Mesenchymal stem cell (in vitro differentiated cells and primary cell): ENCODE measurements at regions not wholly inside any gene's neighbourhood (a gene's known extent, or its start where the extent isn't known, plus 50 kb on each side); places are given as distances from the start of the nearest gene placed in this dataset.

Experiments used
- DNase-seq: peaks from one replicate; pipeline ENCODE4 v3.0.0-alpha.2; 2013
- H2AFZ ChIP-seq: one replicate; pipeline ENCODE4 v1.6.1; 2013; ENCODE audit warnings: low read depth, mild to moderate bottlenecking, control low read depth, inconsistent platforms, low read length, moderate library complexity
- H2AK5ac ChIP-seq: 2 replicates; pipeline ENCODE4 v1.6.1; 2013; ENCODE audit warnings: low read length, moderate library complexity, mild to moderate bottlenecking, inconsistent platforms; ENCODE audit not compliant: severe bottlenecking
- H2BK120ac ChIP-seq: one replicate; pipeline ENCODE4 v1.6.1; 2013; ENCODE audit warnings: low read depth, mild to moderate bottlenecking, inconsistent platforms, low read length, moderate library complexity
- H2BK12ac ChIP-seq, 2 experiments: one replicate each; pipeline ENCODE4 v1.6.1; 2013; ENCODE audit warnings: inconsistent platforms in 2 of 2, low read length in 2 of 2, mild to moderate bottlenecking in 2 of 2, moderate library complexity in 2 of 2, control low read depth in 1 of 2
- H2BK15ac ChIP-seq: one replicate; pipeline ENCODE4 v1.6.1; 2013; ENCODE audit warnings: mild to moderate bottlenecking, low read depth, inconsistent platforms; ENCODE audit not compliant: poor library complexity, severe bottlenecking
- H2BK5ac ChIP-seq: 2 replicates; pipeline ENCODE4 v1.6.1; 2013; ENCODE audit warnings: low read depth, mild to moderate bottlenecking, low read length, control low read depth, inconsistent platforms; ENCODE audit not compliant: poor library complexity, severe bottlenecking
- H3K14ac ChIP-seq, 2 experiments: one replicate each; pipeline ENCODE4 v1.6.1; 2013; ENCODE audit warnings: inconsistent platforms in 2 of 2, low read length in 2 of 2, control low read depth in 1 of 2, mild to moderate bottlenecking in 1 of 2, moderate library complexity in 1 of 2
- H3K18ac ChIP-seq, 2 experiments: one replicate each; pipeline ENCODE4 v1.6.1; 2013; ENCODE audit warnings: inconsistent platforms in 2 of 2, low read length in 2 of 2, control low read depth in 1 of 2, low read depth in 1 of 2, mild to moderate bottlenecking in 1 of 2
- H3K23ac ChIP-seq, 2 experiments: one replicate each; pipeline ENCODE4 v1.6.1; 2013; ENCODE audit warnings: inconsistent platforms in 2 of 2, low read length in 2 of 2, mild to moderate bottlenecking in 2 of 2, moderate library complexity in 2 of 2, control low read depth in 1 of 2
- H3K27ac ChIP-seq: 2 replicates; pipeline ENCODE4 v1.5.1; 2013; ENCODE audit warnings: mild to moderate bottlenecking, moderate library complexity, low read length, control low read depth, inconsistent platforms; ENCODE audit not compliant: poor library complexity, severe bottlenecking
- H3K27me3 ChIP-seq, 2 experiments: 2 replicates each; pipeline versions ENCODE4 v1.6.1 to v1.7.0; 2013; ENCODE audit warnings: low read length in 2 of 2, mild to moderate bottlenecking in 2 of 2, moderate library complexity in 2 of 2, control low read depth in 1 of 2, inconsistent platforms in 1 of 2; ENCODE audit not compliant: control insufficient read depth in 1 of 2, insufficient read depth in 1 of 2
- H3K36me3 ChIP-seq, 2 experiments: 2 replicates each; pipeline versions ENCODE4 v1.6.1 to v1.7.0; 2013; ENCODE audit warnings: low read length in 2 of 2, control low read depth in 1 of 2, inconsistent platforms in 1 of 2, low read depth in 1 of 2, mild to moderate bottlenecking in 1 of 2; ENCODE audit not compliant: insufficient read depth in 2 of 2, control insufficient read depth in 1 of 2
- H3K4ac ChIP-seq, 2 experiments: one replicate each; pipeline ENCODE4 v1.6.1; 2013; ENCODE audit warnings: inconsistent platforms in 2 of 2, low read length in 2 of 2, mild to moderate bottlenecking in 2 of 2, moderate library complexity in 2 of 2, control low read depth in 1 of 2, low read depth in 1 of 2
- H3K4me1 ChIP-seq: 2 replicates; pipeline ENCODE4 v1.6.1; 2013; ENCODE audit warnings: low read depth, low read length, control low read depth; ENCODE audit not compliant: control insufficient read depth, insufficient read depth
- H3K4me2 ChIP-seq: 2 replicates; pipeline ENCODE4 v1.6.1; 2013; ENCODE audit warnings: low read length, mild to moderate bottlenecking, inconsistent platforms; ENCODE audit not compliant: poor library complexity, severe bottlenecking
- H3K4me3 ChIP-seq, 2 experiments: 2 replicates each; pipeline versions ENCODE4 v1.5.1 to v1.7.0; 2013; ENCODE audit warnings: low read length in 2 of 2, mild to moderate bottlenecking in 2 of 2, control low read depth in 1 of 2, low read depth in 1 of 2; ENCODE audit not compliant: insufficient read depth in 1 of 2
- H3K79me1 ChIP-seq: replicated peaks from 2 replicates; pipeline ENCODE4 v1.6.1; 2013; ENCODE audit warnings: mild to moderate bottlenecking, control low read depth, low read length, inconsistent platforms; ENCODE audit not compliant: poor library complexity, severe bottlenecking
- H3K9ac ChIP-seq: 2 replicates; pipeline ENCODE4 v1.7.0; 2013; ENCODE audit warnings: mild to moderate bottlenecking, low read length, moderate library complexity
- H3K9me3 ChIP-seq: 2 replicates; pipeline ENCODE4 v1.7.0; 2013; ENCODE audit warnings: mild to moderate bottlenecking, low read length; ENCODE audit not compliant: control insufficient read depth
- H4K8ac ChIP-seq: one replicate; pipeline ENCODE4 v1.6.1; 2013; ENCODE audit warnings: inconsistent platforms, mild to moderate bottlenecking, low read length, moderate library complexity
- H4K91ac ChIP-seq: one replicate; pipeline ENCODE4 v1.6.1; 2013; ENCODE audit warnings: mild to moderate bottlenecking, low read length, inconsistent platforms
- WGBS: methylation state at CpG from one replicate; pipeline ENCODE4 v1.1.7; 2013; ENCODE audit warnings: mixed read lengths; 5-methylcytosine and 5-hydroxymethylcytosine counted together

DNA sequence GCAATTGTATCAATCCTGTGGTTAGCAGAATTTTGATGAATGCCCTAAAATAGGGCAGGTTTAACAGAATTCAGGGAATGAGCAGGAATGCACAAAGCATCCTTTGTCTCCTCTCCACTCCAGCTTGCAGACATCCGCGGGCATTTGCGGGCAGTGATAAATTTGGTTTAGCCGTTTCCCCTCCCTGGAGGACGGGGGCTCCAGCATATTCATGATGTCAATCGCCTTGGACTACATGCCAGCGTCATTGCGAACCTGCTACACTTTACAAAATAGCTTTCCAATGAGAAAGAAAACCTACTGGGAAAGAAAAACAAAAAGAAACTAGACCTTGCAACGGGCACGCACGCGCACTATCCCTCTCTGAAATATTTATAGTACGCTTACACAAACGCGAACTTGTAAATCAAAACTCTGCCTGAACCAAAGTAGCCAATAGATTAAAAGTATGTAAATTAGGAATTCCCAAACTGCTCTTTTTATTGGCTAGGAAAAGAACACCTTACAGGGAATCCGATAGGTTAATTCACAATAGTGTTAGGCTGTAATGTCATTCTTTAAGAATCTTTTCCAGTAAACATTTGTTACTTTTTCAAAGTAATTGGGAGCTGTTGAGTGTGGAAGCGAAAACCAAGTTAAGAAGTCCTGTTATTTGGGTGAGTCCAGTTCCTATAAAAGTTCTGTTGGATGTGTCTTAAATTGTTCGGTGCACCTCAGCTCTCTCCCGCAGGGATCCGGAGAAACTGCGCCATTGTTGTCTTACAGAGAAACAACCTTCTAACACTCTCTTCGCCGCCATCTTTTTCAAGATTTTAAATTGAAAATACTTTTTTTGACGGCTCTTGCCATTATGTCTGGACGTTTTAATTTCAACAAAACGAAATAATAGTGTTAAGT is 136.7 kb downstream of the HFE start:
- no peak overlapping the region for H3K18ac ChIP-seq
- peak overlapping the region; percentile 68 for H3K4me2 ChIP-seq
- no peak overlapping the region for H2BK15ac ChIP-seq
- H2AK5ac ChIP-seq: no peak overlapping the region
- peak overlapping the region; percentile 99 for H3K27ac ChIP-seq
- H3K9ac ChIP-seq: peak overlapping the region; percentile 86
- H2BK12ac ChIP-seq: no peak overlapping the region
- under 1% methylated on average over 15 of the region's 26 CpGs for WGBS
- H3K9me3 ChIP-seq: peaks cover 7% of the 10 kb centered on the region
- no peak overlapping the region for H3K14ac ChIP-seq
- no peak overlapping the region for H2BK120ac ChIP-seq
- no peaks in the 10 kb centered on the region for H3K36me3 ChIP-seq
- H3K4me1 ChIP-seq: peaks cover 6% of the 10 kb centered on the region
- H3K23ac ChIP-seq: no peak overlapping the region
- H2BK5ac ChIP-seq: no peak overlapping the region
- no peaks in the 10 kb centered on the region for H3K79me1 ChIP-seq
- H4K91ac ChIP-seq: no peak overlapping the region
- no peak overlapping the region for H4K8ac ChIP-seq
- H3K4ac ChIP-seq: no peak overlapping the region
- peak overlapping the region; percentile 32 to 82 for H3K4me3 ChIP-seq
- no peak overlapping the region for H2AFZ ChIP-seq
- DNase-seq: peak; percentile 98
- peaks cover 0 to 53% of the 10 kb centered on the region in 2 experiments for H3K27me3 ChIP-seq

DNA sequence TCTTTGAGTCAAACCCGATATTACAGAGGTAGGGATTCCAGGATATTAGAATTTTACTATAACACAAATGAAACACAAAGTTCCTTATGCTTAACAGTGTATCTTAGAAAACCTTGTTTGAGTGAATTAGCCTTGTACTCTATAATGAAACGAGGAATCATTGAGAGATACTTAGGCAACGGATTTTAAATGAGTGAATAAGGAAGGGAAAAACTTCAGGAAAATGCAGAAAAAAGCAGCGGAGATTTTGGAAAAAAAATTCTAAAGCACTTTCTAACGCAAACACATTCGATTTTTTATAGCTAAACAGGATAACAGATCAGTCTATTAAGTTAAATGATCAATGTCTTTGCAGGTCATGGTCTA is 137.3 kb downstream of the HFE start:
- Histone ChIP-seq H3K9ac (peak overlapping the region; percentile 86), H3K27ac (peak overlapping the region; percentile 99), H2AK5ac (no peak overlapping the region), H2AFZ (no peak overlapping the region), H3K36me3 (no peaks in the 10 kb centered on the region), H3K4me2 (no peak overlapping the region), H2BK15ac (no peak overlapping the region), H3K23ac (no peak overlapping the region), H2BK12ac (no peak overlapping the region), H2BK5ac (no peak overlapping the region), H3K4me3 (peak overlapping the region in 1 of 2 experiments; percentile 82), H4K8ac (no peak overlapping the region), H2BK120ac (no peak overlapping the region), H3K18ac (no peak overlapping the region), H3K14ac (no peak overlapping the region), H3K4me1 (peaks cover 6% of the 10 kb centered on the region), H3K4ac (no peak overlapping the region), H3K79me1 (no peaks in the 10 kb centered on the region), H4K91ac (no peak overlapping the region), H3K27me3 (peaks cover 0 to 53% of the 10 kb centered on the region in 2 experiments), H3K9me3 (peaks cover 7% of the 10 kb centered on the region)
- no peak for DNase-seq
- 13% methylated on average over 3 of the region's 6 CpGs for WGBS

DNA sequence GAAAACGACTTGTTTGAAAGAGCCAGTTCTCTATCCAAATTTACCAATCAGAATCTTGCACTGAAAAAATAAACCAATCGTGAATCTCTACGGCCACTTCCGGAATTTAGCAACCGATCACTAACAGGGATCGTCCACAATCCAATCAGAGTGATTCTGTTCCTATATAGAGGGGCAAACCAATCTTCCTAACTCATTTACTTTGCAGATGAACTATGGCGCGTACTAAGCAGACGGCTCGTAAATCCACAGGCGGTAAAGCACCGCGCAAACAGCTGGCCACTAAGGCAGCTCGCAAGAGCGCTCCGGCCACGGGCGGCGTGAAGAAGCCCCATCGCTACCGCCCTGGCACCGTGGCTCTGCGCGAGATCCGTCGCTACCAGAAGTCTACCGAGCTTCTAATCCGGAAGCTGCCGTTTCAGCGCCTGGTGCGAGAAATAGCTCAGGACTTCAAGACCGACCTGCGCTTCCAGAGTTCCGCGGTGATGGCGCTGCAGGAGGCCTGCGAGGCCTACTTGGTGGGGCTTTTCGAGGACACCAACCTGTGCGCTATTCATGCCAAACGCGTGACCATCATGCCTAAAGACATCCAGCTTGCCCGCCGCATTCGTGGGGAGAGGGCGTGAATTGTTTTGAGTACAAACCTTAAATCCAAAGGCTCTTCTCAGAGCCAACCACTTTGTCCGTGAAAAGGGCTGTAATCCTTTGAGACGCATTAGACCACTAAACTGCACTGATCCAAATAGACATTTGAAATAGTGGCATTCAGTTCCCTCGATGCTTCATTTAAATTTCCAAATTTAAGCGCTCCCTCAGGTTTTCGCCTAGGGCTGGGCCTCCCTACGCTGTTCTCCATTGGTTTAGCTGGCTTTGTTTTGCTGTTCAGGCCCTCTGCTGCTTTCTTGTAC is 138.0 kb downstream of the HFE start:
- peak; percentile 97 for DNase-seq
- Histone ChIP-seq H3K9me3 (peaks cover 7% of the 10 kb centered on the region), H2BK15ac (no peak overlapping the region), H2BK120ac (peak overlapping the region; percentile 11), H3K27ac (peak overlapping the region; percentile 99), H3K27me3 (peaks cover 0 to 53% of the 10 kb centered on the region in 2 experiments), H3K23ac (peak overlapping the region in 1 of 2 experiments; percentile 16), H3K9ac (peak overlapping the region; percentile 86), H2AK5ac (no peak overlapping the region), H3K14ac (peak overlapping the region in 1 of 2 experiments; percentile 1), H3K4me2 (peak overlapping the region; percentile 51), H2AFZ (no peak overlapping the region), H3K79me1 (no peaks in the 10 kb centered on the region), H2BK5ac (no peak overlapping the region), H4K91ac (no peak overlapping the region), H3K18ac (peak overlapping the region; percentile 56 to 75), H3K4ac (peak overlapping the region; percentile 75 to 90), H3K4me1 (peaks cover 6% of the 10 kb centered on the region), H3K36me3 (no peaks in the 10 kb centered on the region), H4K8ac (peak overlapping the region; percentile 76), H2BK12ac (no peak overlapping the region), H3K4me3 (peak overlapping the region; percentile 61 to 82)
- 1% methylated on average over 51 of the region's 51 CpGs for WGBS
